DOHH2 (cell line): ENCODE measurements at regions not wholly inside any gene's neighbourhood (a gene's known extent, or its start where the extent isn't known, plus 50 kb on each side); places are given as distances from the start of the nearest gene placed in this dataset.

ENCODE experiments used
- EZH2phosphoT487 ChIP-seq: fragments of 200-600 bp; sonication (generic); IDR thresholded peaks from 2 replicates; pipeline ENCODE4 v1.6.1; 2017; ENCODE audit warnings: borderline replicate concordance, mild to moderate bottlenecking, antibody characterized with exemption, low read length, moderate library complexity, mixed read lengths
- TF ChIP-seq, protein P1 (sequence below): fragments of 200-600 bp; sonication (generic); IDR thresholded peaks from one replicate; pipeline ENCODE4 v1.5.1; 2014; ENCODE audit warnings: antibody characterized with exemption, mild to moderate bottlenecking, low read depth, low read length; ENCODE audit not compliant: poor library complexity, severe bottlenecking

DNA sequence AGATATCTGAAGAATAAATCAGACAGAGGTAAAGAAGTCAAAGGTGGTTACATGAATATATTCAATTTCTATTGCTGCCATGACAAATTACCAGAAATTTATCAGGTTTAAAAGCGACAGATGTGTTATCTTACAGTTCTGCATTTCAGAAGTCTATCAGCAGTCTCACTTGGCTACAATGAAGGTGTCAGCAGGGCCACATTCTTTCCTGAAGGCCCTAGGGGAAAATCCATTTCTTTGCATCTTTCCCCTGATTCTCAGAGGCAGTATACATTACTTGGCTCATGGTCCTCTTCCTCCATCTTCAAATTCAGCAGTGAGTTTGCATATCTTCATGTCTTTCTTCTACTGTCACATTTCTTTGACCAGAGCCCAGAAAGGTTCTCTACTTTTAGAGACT lies 145.8 kb upstream of the GULP1 start:
- TF ChIP-seq, protein P1, sequence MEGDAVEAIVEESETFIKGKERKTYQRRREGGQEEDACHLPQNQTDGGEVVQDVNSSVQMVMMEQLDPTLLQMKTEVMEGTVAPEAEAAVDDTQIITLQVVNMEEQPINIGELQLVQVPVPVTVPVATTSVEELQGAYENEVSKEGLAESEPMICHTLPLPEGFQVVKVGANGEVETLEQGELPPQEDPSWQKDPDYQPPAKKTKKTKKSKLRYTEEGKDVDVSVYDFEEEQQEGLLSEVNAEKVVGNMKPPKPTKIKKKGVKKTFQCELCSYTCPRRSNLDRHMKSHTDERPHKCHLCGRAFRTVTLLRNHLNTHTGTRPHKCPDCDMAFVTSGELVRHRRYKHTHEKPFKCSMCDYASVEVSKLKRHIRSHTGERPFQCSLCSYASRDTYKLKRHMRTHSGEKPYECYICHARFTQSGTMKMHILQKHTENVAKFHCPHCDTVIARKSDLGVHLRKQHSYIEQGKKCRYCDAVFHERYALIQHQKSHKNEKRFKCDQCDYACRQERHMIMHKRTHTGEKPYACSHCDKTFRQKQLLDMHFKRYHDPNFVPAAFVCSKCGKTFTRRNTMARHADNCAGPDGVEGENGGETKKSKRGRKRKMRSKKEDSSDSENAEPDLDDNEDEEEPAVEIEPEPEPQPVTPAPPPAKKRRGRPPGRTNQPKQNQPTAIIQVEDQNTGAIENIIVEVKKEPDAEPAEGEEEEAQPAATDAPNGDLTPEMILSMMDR, result no peak
- TF ChIP-seq EZH2phosphoT487, result no peak
